A172 (cell line): ENCODE measurements at regions not wholly inside any gene's neighbourhood (a gene's known extent, or its start where the extent isn't known, plus 50 kb on each side); places are given as distances from the start of the nearest gene placed in this dataset.
"Not testable (repeated sequence)": the region's sequence is repeated elsewhere in the genome, so short reads cannot be mapped to it uniquely, and the experiment has no call there.

Experiments
- DNase-seq: peaks from one replicate; pipeline ENCODE4 v3.0.0-alpha.2; 2015; ENCODE audit warnings: low spot score

DNA sequence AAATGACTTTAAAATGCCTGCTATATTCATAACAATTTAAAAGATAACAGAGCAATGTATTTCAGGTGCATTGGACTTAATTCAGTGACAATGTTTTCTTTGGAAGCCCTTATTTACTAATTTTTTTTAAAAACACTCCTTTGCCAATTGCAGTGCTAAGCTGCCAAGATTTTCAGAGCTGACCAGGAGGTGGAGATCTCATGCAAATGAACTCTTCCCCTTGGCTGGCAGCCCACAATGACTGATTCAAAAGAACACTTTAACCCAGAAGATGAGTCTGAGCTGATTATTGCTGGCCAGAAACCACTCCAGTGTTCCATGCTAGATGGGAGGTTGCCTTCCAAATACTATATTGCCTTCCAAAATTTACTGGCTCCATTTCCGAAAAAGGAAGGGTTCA lies 128.3 kb upstream of the CCNH start:
- peak; percentile 69 for DNase-seq

GRCh38 chr5:87539839-87540238 lies 127.1 kb upstream of the CCNH start:
- DNase-seq: no peak

GRCh38 chr5:87536365-87536764 lies 123.6 kb upstream of the CCNH start:
- no peak for DNase-seq

DNA sequence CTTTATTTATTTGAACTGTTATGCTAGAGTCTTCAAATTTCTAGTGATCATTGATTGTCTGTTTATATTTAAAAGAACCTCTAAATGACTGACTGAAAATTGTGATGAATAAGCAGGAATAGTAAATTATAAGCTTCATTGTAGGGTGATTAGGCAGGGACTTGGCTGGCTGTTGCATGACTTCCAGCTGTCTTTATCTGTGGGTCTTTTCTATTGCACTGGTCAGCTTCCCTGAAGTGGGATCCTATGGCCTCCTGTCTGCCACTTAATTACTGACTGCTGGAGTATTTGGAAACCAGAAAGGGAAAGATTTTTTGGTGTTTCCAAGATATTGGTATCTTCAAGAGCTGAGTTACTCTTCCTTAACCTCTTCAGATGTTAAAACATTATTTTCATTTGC lies 123.0 kb upstream of the CCNH start:
- no peak for DNase-seq

DNA sequence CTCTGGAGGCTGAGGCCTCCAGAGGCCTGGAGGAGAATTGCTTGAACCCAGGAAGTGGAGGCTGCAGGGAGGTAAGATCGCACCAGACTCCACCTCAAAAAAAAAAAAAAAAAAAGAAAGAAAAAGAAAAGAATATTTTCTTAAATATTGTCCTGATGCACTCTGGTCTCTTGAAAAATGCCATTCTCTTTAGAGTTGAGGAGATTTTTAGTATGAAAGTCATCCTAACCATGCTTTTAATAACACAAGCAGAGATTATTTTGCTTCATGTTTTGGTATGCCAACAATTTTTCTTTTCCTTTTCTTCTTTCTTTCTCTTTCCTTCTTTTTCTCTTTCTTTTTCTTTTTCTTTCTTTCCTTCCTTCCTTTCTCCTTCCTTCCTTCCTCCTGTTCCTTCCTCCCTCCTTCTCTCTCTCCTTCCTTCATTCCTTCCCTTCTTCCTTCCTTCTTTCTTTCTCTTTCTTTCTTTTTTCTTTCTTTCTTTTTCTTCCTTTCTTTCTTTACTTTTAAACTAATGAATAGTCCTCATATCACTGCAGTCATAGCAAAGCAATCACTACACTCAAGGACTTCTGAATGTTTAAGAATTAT lies 116.9 kb upstream of the CCNH start:
- no peak for DNase-seq

- DNase-seq: no peak
These were observed 113.4 kb upstream of the CCNH start for GRCh38 chr5:87526131-87526530.

- DNase-seq: no peak
These were observed 111.5 kb upstream of the CCNH start for GRCh38 chr5:87524217-87524616.

DNA sequence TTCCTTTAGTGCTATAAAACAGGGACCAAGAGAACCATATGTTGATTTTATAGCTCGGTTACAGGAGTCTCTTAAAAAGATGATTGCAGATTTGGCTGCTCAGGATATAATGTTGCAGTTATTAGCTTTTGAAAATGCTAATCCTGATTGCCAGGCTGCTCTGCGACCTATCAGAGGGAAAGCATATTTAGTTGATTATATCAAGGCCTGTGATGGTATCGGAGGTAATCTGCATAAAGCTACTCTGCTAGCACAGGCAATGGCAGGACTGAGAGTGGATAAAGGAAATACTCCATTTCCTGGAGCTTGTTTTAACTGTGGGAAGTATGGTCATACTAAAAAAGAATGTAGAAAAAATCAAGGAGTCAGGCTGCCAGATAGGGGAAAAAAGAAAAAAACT lies 99.0 kb upstream of the CCNH start:
- DNase-seq: not testable (repeated sequence)

DNA sequence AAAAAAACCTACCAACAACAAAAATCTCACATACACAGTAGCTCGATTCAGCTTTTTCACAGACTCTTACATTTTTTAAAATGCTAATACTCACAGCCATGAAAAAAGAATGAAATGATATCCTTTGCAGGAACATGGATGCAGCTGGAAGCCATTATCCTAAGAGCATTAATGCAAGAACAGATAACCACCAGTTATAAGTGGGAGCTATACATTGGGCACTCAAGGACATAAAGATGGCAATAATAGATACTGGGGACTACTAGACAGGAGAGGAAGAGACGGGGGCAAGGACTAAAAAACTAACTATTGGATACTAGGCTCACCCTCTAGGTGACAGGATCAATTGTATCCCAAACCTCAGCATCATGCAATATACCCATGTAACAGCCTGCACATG lies 90.3 kb upstream of the CCNH start:
- DNase-seq: no peak

DNA sequence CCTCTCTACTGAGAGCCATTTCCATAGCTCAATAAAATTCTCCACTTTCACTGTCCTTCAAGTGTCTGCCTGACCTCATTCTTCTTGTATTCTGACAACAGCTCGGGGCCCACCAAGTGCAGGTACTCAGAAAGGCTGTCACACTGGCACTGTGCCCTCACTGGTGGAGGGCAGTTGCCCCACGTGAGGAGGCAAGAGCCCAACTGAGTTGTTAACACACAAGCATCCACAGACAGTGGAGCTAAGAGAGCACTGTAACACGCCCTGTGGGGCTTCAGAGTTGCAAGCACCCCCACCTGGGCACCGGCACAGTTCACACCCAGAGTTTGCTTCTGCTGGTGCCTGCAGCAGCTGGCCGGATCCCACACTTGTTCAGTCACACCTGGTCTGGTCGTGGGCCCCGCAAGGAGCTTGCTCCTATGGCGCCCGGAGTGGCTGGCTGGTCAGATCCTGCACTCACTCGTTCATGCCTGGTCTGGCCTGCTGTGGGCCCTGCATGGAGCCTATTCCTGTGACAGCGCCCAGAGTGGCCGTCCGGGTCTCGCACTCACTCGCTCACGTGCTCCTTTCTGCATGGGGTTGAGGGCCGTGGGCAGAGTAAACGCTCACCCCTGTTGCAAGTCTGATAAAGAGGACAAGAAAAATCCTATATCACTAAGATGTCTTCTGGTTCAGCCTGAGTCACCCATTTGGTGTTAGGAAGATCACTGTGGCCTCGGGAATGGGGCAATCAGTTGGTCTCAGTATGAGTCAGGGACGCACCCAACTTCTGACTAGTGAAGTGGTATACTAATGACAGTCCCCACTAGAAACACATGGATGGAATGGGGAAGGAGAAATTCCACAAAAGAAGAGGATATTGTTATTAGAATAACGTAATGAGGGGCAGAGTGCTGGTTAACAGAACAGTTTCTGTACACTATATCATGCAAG lies 87.0 kb upstream of the CCNH start:
- peak; percentile 51 for DNase-seq
